GM20000 (cell line): ENCODE measurements at regions not wholly inside any gene's neighbourhood (a gene's known extent, or its start where the extent isn't known, plus 50 kb on each side); places are given as distances from the start of the nearest gene placed in this dataset.
"Not testable (repeated sequence)": the region's sequence is repeated elsewhere in the genome, so short reads cannot be mapped to it uniquely, and the experiment has no call there.

Source experiments
- DNase-seq: peaks from one replicate; pipeline ENCODE4 v3.0.0; 2012; ENCODE audit warnings: low spot score
- TF ChIP-seq, protein P1 (sequence below): IDR thresholded peaks from 2 replicates; pipeline ENCODE4 v1.5.1; 2012; ENCODE audit warnings: mild to moderate bottlenecking, control low read depth; ENCODE audit errors: extremely low read depth, missing control alignments

DNA sequence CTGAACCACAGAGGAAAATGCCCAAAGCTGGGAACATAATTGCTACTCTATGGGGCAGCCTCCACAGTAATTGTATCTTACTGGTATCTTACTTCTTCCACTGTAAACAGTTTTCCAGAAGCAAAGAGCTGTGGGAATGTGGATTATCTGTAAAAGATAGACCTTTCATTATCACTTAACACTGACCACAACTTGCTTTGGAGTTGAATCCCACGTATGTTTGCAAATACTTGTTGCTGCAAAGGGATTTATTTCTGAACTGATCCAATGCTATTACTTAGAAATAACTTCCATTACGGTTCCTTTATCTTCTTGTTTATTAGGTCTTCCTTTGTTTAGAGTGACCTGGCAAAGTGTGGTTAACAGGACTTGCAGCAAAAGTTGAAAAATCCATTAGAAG, 218.1 kb downstream of the KCTD12 start:
- TF ChIP-seq, protein P1, sequence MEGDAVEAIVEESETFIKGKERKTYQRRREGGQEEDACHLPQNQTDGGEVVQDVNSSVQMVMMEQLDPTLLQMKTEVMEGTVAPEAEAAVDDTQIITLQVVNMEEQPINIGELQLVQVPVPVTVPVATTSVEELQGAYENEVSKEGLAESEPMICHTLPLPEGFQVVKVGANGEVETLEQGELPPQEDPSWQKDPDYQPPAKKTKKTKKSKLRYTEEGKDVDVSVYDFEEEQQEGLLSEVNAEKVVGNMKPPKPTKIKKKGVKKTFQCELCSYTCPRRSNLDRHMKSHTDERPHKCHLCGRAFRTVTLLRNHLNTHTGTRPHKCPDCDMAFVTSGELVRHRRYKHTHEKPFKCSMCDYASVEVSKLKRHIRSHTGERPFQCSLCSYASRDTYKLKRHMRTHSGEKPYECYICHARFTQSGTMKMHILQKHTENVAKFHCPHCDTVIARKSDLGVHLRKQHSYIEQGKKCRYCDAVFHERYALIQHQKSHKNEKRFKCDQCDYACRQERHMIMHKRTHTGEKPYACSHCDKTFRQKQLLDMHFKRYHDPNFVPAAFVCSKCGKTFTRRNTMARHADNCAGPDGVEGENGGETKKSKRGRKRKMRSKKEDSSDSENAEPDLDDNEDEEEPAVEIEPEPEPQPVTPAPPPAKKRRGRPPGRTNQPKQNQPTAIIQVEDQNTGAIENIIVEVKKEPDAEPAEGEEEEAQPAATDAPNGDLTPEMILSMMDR: no peak
- no peak for DNase-seq

DNA sequence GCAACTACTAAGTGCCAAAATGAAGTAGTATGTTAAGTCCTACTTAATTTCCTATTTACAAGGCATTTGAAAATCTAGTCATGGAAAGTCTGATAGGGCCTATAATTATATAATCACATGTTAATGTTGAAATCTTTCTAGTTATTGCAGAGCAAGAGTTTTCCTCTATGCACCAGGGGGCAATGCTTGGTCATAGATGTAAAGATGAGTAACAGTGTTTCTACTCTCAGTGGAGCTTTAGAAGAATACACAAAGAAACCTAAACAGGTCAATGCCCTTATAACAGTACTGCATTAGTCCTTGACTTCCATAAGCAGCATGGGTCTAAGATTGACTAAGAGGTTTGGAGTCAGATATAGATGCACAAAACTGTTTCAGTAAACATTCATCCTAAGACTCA, 218.7 kb downstream of the KCTD12 start:
- TF ChIP-seq, protein P1: no peak
- no peak for DNase-seq

DNA sequence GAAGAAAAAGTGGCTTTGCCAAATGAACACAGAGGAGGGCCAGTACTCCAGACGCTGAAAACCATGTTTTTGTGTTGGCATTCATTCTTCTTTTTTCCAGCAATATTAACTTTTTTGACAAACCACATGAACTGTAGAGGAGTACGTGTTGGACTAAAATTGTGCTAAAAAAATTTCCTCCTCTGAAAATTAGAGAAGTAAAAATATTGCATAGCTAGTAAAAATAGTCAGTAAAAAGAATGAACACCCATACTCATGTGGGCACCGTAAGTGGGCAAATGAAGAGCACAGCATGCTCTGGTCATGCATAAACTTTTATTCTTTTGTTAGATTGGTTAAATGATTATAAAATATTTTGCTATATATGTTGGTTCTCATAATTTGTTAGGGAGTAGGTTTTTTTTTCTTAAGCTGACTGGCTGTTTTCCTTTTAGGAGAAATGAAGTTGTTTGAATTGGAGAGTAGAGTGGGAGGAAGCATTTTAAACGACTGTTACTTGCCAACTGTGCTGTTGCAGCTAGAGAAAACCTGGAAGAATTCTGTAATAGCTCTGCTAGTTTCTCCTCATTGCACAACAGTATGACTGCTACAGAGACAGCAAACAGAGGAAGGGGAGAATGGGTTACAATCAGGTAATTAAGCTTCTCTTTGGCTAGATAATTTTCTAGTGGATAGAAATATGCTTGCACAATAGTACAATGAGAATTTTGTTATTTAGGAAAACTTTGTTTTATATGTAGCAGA, 222.4 kb downstream of the KCTD12 start:
- TF ChIP-seq, protein P1: no peak
- DNase-seq: no peak

DNA sequence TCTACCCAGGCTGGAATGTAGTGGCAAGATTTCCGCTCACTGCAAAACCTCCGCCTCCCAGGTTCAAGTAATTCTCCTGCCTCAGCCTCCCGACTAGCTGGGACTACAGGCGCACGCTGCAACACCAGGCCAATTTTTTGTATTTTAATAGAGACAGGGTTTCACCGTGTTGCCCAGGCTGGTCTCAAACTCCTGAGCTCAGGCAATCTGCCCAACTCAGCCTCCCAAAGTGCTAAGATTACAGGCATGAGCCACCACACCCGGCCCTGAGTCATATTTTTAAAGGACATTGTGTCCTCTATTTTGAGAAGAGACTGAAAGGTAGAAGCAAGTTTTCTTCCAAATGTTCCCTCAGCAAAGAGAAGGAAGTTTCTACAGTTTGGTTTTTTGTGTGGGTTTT, 227.1 kb downstream of the KCTD12 start:
- not testable (repeated sequence) for DNase-seq

DNA sequence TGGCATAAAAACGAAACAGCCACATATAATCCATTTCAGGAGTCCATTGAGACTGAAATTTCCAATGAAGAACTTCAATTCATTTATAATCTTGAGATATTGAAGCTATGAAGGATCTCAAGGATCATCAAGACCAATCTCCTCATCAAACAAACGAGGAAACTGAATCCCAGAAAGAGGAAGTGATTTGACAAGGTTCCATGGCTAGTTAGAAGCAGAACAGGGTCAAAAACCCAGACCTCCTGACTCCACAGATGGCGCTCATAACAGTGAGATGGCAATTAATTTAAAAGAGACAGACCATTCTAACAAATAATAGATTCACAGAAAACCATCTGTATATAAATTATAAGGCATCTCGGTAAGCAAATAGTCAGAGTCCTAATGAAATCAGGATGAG, 229.7 kb downstream of the KCTD12 start:
- TF ChIP-seq, protein P1: no peak

DNA sequence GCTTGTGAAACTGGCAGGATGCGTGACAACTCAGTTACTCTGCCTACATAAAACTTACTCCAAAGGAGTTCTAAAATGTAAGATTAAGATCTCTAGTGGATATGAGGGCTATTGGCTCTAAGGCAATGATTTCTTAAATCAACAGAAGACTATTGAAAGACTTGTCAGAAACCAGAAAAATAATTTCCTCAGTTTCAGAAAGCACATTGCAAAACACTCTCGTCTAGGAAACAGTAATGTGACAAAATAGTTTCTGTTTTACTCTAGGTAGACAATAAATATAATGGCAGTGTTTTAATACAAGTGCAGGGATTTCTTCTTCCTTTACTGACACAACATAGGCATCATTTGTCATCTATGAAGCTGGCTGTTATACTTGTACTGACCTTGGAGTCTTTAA, 230.1 kb downstream of the KCTD12 start:
- DNase-seq: no peak
- TF ChIP-seq, protein P1: no peak

More for the DNA sequence above, 229.7 kb downstream of the KCTD12 start:
- DNase-seq: no peak

DNA sequence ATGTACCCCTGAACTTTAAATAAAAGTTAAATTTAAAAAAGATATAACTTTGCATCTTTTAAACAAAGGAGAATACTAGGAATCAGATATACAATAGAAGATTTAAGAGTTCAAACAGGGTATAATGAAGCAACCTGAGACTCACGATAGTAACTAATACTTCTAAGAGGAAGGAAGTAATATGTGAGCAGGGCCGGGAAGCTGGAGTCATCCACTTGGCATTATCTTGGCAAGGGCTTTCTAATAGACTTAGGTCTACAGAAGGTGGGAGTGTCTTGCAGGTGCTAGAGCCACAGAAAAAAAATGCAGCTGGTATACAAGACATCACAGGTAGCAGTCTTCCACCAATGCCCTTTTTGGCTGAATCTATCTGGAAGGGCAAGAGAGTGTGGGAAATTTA, 231.9 kb downstream of the KCTD12 start:
- DNase-seq: no peak
- TF ChIP-seq, protein P1: no peak

DNA sequence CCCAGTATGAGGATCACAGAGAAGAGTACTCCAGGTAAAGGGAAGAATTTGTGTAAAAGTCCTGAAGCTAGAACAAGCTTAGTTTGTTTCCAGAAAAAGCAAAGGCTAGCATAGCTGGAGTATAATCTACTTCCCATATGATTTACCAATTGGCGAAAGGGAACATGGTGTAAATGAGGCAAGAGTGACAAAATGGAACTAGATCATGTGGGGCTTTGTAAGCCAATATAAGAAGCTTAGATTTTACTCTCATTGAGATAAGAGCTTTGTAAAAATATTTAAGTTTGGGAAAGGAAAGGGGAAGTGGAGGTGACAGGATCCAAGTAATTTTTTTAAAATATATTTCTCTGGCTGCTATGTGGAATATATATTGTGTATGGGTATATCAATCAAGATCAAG, 234.9 kb downstream of the KCTD12 start:
- TF ChIP-seq, protein P1: no peak
- no peak for DNase-seq
